Mesendoderm (in vitro differentiated cells): ENCODE measurements at regions not wholly inside any gene's neighbourhood (a gene's known extent, or its start where the extent isn't known, plus 50 kb on each side); places are given as distances from the start of the nearest gene placed in this dataset.

ENCODE experiments used
- DNase-seq: peaks from one replicate; pipeline ENCODE4 v3.0.0; 2013
- H2AK5ac ChIP-seq: 2 replicates; pipeline ENCODE4 v1.6.1; 2013; ENCODE audit warnings: low read length, inconsistent platforms
- H2BK120ac ChIP-seq: 2 replicates; pipeline ENCODE4 v1.6.1; 2013; ENCODE audit warnings: low read depth, mild to moderate bottlenecking, low read length, moderate library complexity, mixed read lengths
- H2BK15ac ChIP-seq: replicated peaks from 2 replicates; pipeline ENCODE4 v1.6.1; 2013; ENCODE audit warnings: low read depth, mild to moderate bottlenecking, moderate library complexity
- H2BK5ac ChIP-seq: 2 replicates; pipeline ENCODE4 v1.6.1; 2013; ENCODE audit warnings: low read length, inconsistent platforms
- H3K18ac ChIP-seq: 2 replicates; pipeline ENCODE4 v1.6.1; 2013; ENCODE audit warnings: mild to moderate bottlenecking, low read length, mixed read lengths
- H3K23ac ChIP-seq: one replicate; pipeline ENCODE4 v1.6.1; 2013; ENCODE audit warnings: low read length
- H3K27ac ChIP-seq: 2 replicates; pipeline ENCODE4 v1.5.1; 2013; ENCODE audit warnings: low read depth, mild to moderate bottlenecking, inconsistent platforms, low read length, moderate library complexity
- H3K27me3 ChIP-seq: 2 replicates; pipeline ENCODE4 v1.6.1; 2013; ENCODE audit warnings: low read length, control low read depth, mild to moderate bottlenecking, inconsistent platforms; ENCODE audit not compliant: insufficient read depth, poor library complexity
- H3K36me3 ChIP-seq: 2 replicates; pipeline ENCODE4 v1.6.1; 2013; ENCODE audit warnings: low read length, inconsistent platforms; ENCODE audit not compliant: control insufficient read depth, insufficient read depth
- H3K4ac ChIP-seq: one replicate; pipeline ENCODE4 v1.6.1; 2013; ENCODE audit warnings: low read depth, mild to moderate bottlenecking, low read length, moderate library complexity
- H3K4me1 ChIP-seq: 2 replicates; pipeline ENCODE4 v1.6.1; 2013; ENCODE audit warnings: low read depth, low read length, inconsistent platforms; ENCODE audit not compliant: control insufficient read depth
- H3K4me2 ChIP-seq: 2 replicates; pipeline ENCODE4 v1.6.1; 2013; ENCODE audit warnings: low read length
- H3K4me3 ChIP-seq: 2 replicates; pipeline ENCODE4 v1.5.1; 2013; ENCODE audit warnings: mild to moderate bottlenecking, low read length
- H3K56ac ChIP-seq: one replicate; pipeline ENCODE4 v1.6.1; 2013; ENCODE audit warnings: low read length
- H3K79me1 ChIP-seq: 2 replicates; pipeline ENCODE4 v1.6.1; 2013; ENCODE audit warnings: low read length, inconsistent platforms
- H3K79me2 ChIP-seq: 2 replicates; pipeline ENCODE4 v1.6.1; 2013; ENCODE audit warnings: mild to moderate bottlenecking, low read length; ENCODE audit not compliant: control insufficient read depth, insufficient read depth
- H3K9ac ChIP-seq: 2 replicates; pipeline ENCODE4 v1.6.1; 2013; ENCODE audit warnings: low read length, inconsistent platforms
- H4K5ac ChIP-seq: one replicate; pipeline ENCODE4 v1.6.1; 2013; ENCODE audit warnings: low read length
- H4K8ac ChIP-seq: one replicate; pipeline ENCODE4 v1.6.1; 2013; ENCODE audit warnings: low read depth, mild to moderate bottlenecking, control low read depth, low read length, moderate library complexity
- WGBS: extraction: QIAGEN DNeasy Blood & Tissue Kit; methylation state at CpG from one replicate; pipeline ENCODE4 v1.1.7; 2013; ENCODE audit warnings: low lambda C conversion rate, missing lambda C conversion rate; ENCODE audit not compliant: insufficient coverage; ENCODE audit errors: extremely low coverage; 5-methylcytosine and 5-hydroxymethylcytosine counted together

DNA sequence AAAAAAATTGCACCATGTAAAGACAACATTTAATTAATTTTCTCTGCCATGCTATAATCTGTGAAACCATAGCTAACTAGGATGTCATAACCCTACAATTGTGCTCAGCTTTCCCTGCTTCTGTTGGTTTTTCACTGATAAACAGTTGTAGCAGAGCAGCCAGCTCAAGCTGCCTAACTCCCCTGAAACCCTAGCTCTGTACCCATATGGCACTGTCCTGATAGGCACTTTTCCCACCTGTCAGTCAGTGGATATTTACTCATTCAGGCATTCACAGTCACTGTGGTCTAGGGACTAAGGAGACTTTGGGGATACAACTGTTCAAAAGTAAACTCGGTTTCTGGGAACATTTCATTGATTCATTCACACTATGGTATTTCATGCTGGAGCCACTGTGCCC lies 407.0 kb downstream of the DSEL start:
- Histone ChIP-seq H3K4me1 (no peaks in the 10 kb centered on the region), H4K8ac (no peak overlapping the region), H3K27ac (no peak overlapping the region), H3K27me3 (no peaks in the 10 kb centered on the region), H2AK5ac (no peak overlapping the region), H3K4ac (no peak overlapping the region), H3K18ac (no peak overlapping the region), H2BK5ac (no peak overlapping the region), H2BK15ac (no peak overlapping the region), H3K79me2 (no peaks in the 10 kb centered on the region), H3K23ac (no peak overlapping the region), H3K56ac (no peak overlapping the region), H3K36me3 (no peaks in the 10 kb centered on the region), H3K9ac (no peak overlapping the region), H4K5ac (no peak overlapping the region), H3K79me1 (no peaks in the 10 kb centered on the region), H3K4me3 (no peak overlapping the region), H2BK120ac (no peak overlapping the region), H3K4me2 (no peak overlapping the region)
- DNase-seq, result no peak
- no CpG with 5 or more reads among the region's 1 CpG for WGBS

DNA sequence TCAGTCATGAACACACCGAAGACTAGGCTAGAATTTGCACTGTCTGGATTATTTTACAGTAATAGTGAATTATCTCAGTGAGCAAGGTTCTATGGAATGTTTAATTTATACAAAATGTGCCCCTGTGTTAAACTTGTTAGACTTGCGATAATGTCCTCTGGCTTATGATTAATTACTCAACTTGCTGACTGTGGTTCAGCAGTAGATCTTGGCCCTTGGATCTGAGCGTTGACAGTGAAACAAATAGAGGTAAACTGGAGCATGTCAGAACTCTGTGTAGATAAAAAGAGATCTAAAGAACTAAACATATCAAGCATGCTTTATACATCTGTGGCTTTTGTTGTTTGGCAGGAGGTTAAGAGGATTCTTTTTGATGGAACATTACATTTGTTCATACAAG lies 407.6 kb downstream of the DSEL start:
- no peak for DNase-seq

DNA sequence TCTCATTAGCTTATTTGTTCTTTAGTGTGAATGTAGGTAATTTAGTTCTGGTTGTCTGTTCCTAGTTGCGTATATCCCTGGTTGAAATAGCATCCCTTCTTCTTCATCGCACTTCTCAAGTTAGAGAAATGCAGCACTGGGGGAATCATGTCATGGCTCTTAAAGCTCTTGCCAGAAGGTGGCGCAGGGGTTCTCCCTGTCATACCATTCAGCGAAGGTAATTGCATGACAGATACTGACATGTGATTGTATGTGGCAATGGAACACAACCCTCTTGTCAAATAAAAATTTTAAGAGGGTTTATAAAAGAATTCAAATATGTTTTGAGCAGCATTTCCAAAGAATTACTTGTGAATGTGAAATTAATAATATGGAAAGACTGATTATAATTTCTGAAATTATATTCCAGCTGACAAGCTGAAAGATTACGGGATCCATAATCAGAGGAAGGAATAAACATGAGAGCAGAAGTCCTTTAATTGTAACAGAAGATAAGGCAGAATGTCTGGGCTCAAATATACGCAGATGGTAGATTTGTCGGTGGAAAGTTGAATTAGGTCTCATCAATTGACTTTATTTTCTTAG lies 411.7 kb downstream of the DSEL start:
- H3K18ac ChIP-seq, result no peak overlapping the region
- no peaks in the 10 kb centered on the region for H3K4me1 ChIP-seq
- WGBS, result no CpG with 5 or more reads among the region's 7 CpGs
- no peak overlapping the region for H2BK5ac ChIP-seq
- H3K23ac ChIP-seq, result no peak overlapping the region
- H4K8ac ChIP-seq, result no peak overlapping the region
- H3K4me2 ChIP-seq, result no peak overlapping the region
- no peak overlapping the region for H2BK120ac ChIP-seq
- DNase-seq, result peak; percentile 89
- no peaks in the 10 kb centered on the region for H3K79me2 ChIP-seq
- H3K36me3 ChIP-seq, result no peaks in the 10 kb centered on the region
- no peak overlapping the region for H4K5ac ChIP-seq
- no peak overlapping the region for H3K4me3 ChIP-seq
- H2AK5ac ChIP-seq, result no peak overlapping the region
- no peak overlapping the region for H2BK15ac ChIP-seq
- no peaks in the 10 kb centered on the region for H3K27me3 ChIP-seq
- H3K27ac ChIP-seq, result no peak overlapping the region
- H3K9ac ChIP-seq, result no peak overlapping the region
- no peak overlapping the region for H3K4ac ChIP-seq
- H3K79me1 ChIP-seq, result no peaks in the 10 kb centered on the region
- no peak overlapping the region for H3K56ac ChIP-seq

More for the DNA sequence above, 407.6 kb downstream of the DSEL start:
- Histone ChIP-seq H3K4me1 (no peaks in the 10 kb centered on the region), H3K4me3 (no peak overlapping the region), H3K4me2 (no peak overlapping the region), H3K27me3 (no peaks in the 10 kb centered on the region), H3K4ac (no peak overlapping the region), H3K79me2 (no peaks in the 10 kb centered on the region), H2BK120ac (no peak overlapping the region), H2BK5ac (no peak overlapping the region), H3K23ac (no peak overlapping the region), H2AK5ac (no peak overlapping the region), H4K5ac (no peak overlapping the region), H2BK15ac (no peak overlapping the region), H3K18ac (no peak overlapping the region), H4K8ac (no peak overlapping the region), H3K56ac (no peak overlapping the region), H3K9ac (no peak overlapping the region), H3K36me3 (no peaks in the 10 kb centered on the region), H3K27ac (no peak overlapping the region), H3K79me1 (no peaks in the 10 kb centered on the region)
- WGBS, result no CpG with 5 or more reads among the region's 3 CpGs

GRCh38 chr18:67094123-67094522 lies 422.4 kb downstream of the DSEL start:
- DNase-seq, result no peak
- Histone ChIP-seq H3K4me3 (no peak overlapping the region), H3K4ac (no peak overlapping the region), H3K27ac (no peak overlapping the region), H3K4me1 (no peaks in the 10 kb centered on the region), H3K79me2 (no peaks in the 10 kb centered on the region), H2BK15ac (no peak overlapping the region), H3K18ac (no peak overlapping the region), H3K23ac (no peak overlapping the region), H4K5ac (no peak overlapping the region), H4K8ac (no peak overlapping the region), H3K4me2 (no peak overlapping the region), H3K79me1 (no peaks in the 10 kb centered on the region), H3K9ac (no peak overlapping the region), H2BK5ac (no peak overlapping the region), H3K56ac (no peak overlapping the region), H3K36me3 (no peaks in the 10 kb centered on the region), H3K27me3 (no peaks in the 10 kb centered on the region), H2BK120ac (no peak overlapping the region), H2AK5ac (no peak overlapping the region)
- no CpG with 5 or more reads among the region's 2 CpGs for WGBS

DNA sequence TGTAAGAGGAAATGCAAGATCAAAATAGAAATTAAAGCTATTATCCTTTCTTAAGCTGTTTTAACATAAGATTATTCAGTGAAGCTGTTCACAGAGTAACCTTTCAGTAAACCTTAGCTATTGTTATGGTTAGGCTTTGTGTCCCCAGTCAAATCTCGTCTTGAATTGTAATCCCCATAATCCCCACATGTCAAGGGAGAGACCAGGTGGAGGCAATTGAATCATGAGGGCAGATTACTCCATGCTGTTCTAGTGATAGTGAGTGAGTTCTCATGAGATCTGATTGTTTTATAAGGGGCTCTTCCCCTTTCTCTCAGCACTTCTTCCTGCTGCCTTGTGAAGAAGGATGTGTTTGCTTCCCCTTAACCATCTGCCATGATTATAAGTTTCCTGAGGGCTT lies 424.4 kb downstream of the DSEL start:
- H3K18ac ChIP-seq, result no peak overlapping the region
- no peak overlapping the region for H2BK120ac ChIP-seq
- no peaks in the 10 kb centered on the region for H3K4me1 ChIP-seq
- no peak overlapping the region for H2AK5ac ChIP-seq
- H3K4me3 ChIP-seq, result no peak overlapping the region
- no peaks in the 10 kb centered on the region for H3K79me1 ChIP-seq
- H3K4ac ChIP-seq, result no peak overlapping the region
- H4K5ac ChIP-seq, result no peak overlapping the region
- no peaks in the 10 kb centered on the region for H3K79me2 ChIP-seq
- H3K27me3 ChIP-seq, result no peaks in the 10 kb centered on the region
- no peak overlapping the region for H2BK5ac ChIP-seq
- H4K8ac ChIP-seq, result no peak overlapping the region
- no peaks in the 10 kb centered on the region for H3K36me3 ChIP-seq
- no peak overlapping the region for H3K27ac ChIP-seq
- peak; percentile 60 for DNase-seq
- H2BK15ac ChIP-seq, result no peak overlapping the region
- no peak overlapping the region for H3K56ac ChIP-seq
- WGBS, result no CpG with 5 or more reads among the region's 1 CpG
- H3K9ac ChIP-seq, result no peak overlapping the region
- no peak overlapping the region for H3K4me2 ChIP-seq
- H3K23ac ChIP-seq, result no peak overlapping the region

- H3K4me1 ChIP-seq, result no peaks in the 10 kb centered on the region
- H2AK5ac ChIP-seq, result no peak overlapping the region
- H2BK120ac ChIP-seq, result no peak overlapping the region
Measured at GRCh38 chr18:67081482-67082211, 434.9 kb downstream of the DSEL start.

More at GRCh38 chr18:67081482-67082211, 434.9 kb downstream of the DSEL start:
- no peak overlapping the region for H4K5ac ChIP-seq
- H3K27ac ChIP-seq, result no peak overlapping the region
- no peaks in the 10 kb centered on the region for H3K27me3 ChIP-seq
- H3K4me3 ChIP-seq, result no peak overlapping the region
- peak; percentile 61 for DNase-seq
- H3K56ac ChIP-seq, result no peak overlapping the region
- no peak overlapping the region for H4K8ac ChIP-seq
- H3K36me3 ChIP-seq, result no peaks in the 10 kb centered on the region
- H2BK15ac ChIP-seq, result peak overlapping the region; percentile 25
- H3K9ac ChIP-seq, result no peak overlapping the region
- H3K23ac ChIP-seq, result no peak overlapping the region
- no peak overlapping the region for H3K4me2 ChIP-seq
- no peak overlapping the region for H2BK5ac ChIP-seq
- no peak overlapping the region for H3K4ac ChIP-seq
- H3K79me2 ChIP-seq, result no peaks in the 10 kb centered on the region
- WGBS, result no CpG with 5 or more reads among the region's 3 CpGs
- no peak overlapping the region for H3K18ac ChIP-seq
- H3K79me1 ChIP-seq, result no peaks in the 10 kb centered on the region
